GM19240 (cell line): ENCODE measurements at regions not wholly inside any gene's neighbourhood (a gene's known extent, or its start where the extent isn't known, plus 50 kb on each side); places are given as distances from the start of the nearest gene placed in this dataset.

Experiments
- DNase-seq: peaks from one replicate; pipeline ENCODE4 v3.0.0; 2011; ENCODE audit warnings: low spot score; ENCODE audit not compliant: insufficient read length

GRCh38 chr12:124489915-124490583 is 77.4 kb downstream of the NCOR2 start:
- DNase-seq = no peak

GRCh38 chr12:124489220-124489619 is 78.2 kb downstream of the NCOR2 start:
- DNase-seq = no peak

- no peak for DNase-seq
Observed at GRCh38 chr12:124488520-124488919, 78.9 kb downstream of the NCOR2 start.

- no peak for DNase-seq
Observed at GRCh38 chr12:124487834-124488165, 79.6 kb downstream of the NCOR2 start.

- no peak for DNase-seq
Observed at GRCh38 chr12:124487066-124487833, 80.2 kb downstream of the NCOR2 start.

- DNase-seq = no peak
Observed at GRCh38 chr12:124486346-124486963, 81.0 kb downstream of the NCOR2 start.

- DNase-seq = no peak
Observed at GRCh38 chr12:124485371-124485770, 82.0 kb downstream of the NCOR2 start.

GRCh38 chr12:124484526-124484953 is 82.9 kb downstream of the NCOR2 start:
- peak; percentile 60 for DNase-seq

- DNase-seq = no peak
Observed at GRCh38 chr12:124484067-124484466, 83.3 kb downstream of the NCOR2 start.

- no peak for DNase-seq
Observed at GRCh38 chr12:124482901-124483799, 84.3 kb downstream of the NCOR2 start.

- DNase-seq = no peak
Observed at GRCh38 chr12:124482567-124482893, 84.9 kb downstream of the NCOR2 start.

GRCh38 chr12:124481772-124482566 is 85.4 kb downstream of the NCOR2 start:
- no peak for DNase-seq

- DNase-seq = no peak
Observed at GRCh38 chr12:124481257-124481750, 86.1 kb downstream of the NCOR2 start.

GRCh38 chr12:124480469-124481256 is 86.7 kb downstream of the NCOR2 start:
- peak; percentile 88 for DNase-seq

GRCh38 chr12:124479680-124480468 is 87.5 kb downstream of the NCOR2 start:
- DNase-seq = no peak

GRCh38 chr12:124478985-124479645 is 88.3 kb downstream of the NCOR2 start:
- DNase-seq = no peak

GRCh38 chr12:124478416-124478815 is 89.0 kb downstream of the NCOR2 start:
- DNase-seq = no peak

- no peak for DNase-seq
Observed at GRCh38 chr12:124477107-124477915, 90.1 kb downstream of the NCOR2 start.
